ENCODE measurements at regions not wholly inside any gene's neighbourhood (a gene's known extent, or its start where the extent isn't known, plus 50 kb on each side); places are given as distances from the start of the nearest gene placed in this dataset.

DNA sequence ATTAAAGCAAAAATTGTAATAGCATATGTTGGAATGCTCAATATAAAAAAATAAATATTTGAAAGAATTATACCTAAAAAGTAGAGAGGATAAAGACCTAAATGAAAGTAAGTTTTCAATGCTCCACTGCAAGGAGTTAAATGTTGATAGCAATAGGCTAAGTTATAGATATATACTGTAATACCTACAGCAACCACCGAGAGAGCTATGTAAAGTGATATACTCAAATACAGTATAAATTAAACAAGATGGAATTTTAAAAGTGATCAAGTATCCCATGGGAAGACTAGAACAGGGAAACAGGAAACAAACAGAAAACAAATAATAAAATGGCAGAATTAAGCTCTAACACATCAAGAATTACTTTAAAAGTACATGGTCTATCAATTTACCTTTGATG lies 73.9 kb downstream of the CASP3 start:
- Histone ChIP-seq H3K4me1 (ENCODE audit: control insufficient read depth in 4 of 4, insufficient read depth in 4 of 4, low read length in 3 of 4) (peaks cover 0 to 6% (median 0%) of the 10 kb centered on the region in 4 donors), H3K9ac (ENCODE audit: low read depth in 1 of 2, low read length in 2 of 2) (no peak overlapping the region), H3K27me3 (ENCODE audit: control insufficient read depth in 4 of 4, insufficient read depth in 4 of 4, low read length in 3 of 4) (no peaks in the 10 kb centered on the region), H3K36me3 (ENCODE audit: control insufficient read depth in 4 of 4, insufficient read depth in 3 of 4, low read depth in 1 of 4, low read length in 3 of 4) (no peaks in the 10 kb centered on the region), H3K4me3 (ENCODE audit: low read depth in 1 of 3, low read length in 3 of 3) (no peak overlapping the region), H3K27ac (ENCODE audit: low read depth in 1 of 2, low read length in 2 of 2) (no peak overlapping the region), H3K9me3 (ENCODE audit: control insufficient read depth in 4 of 4, low read length in 3 of 4) (no peaks in the 10 kb centered on the region)
- no peak for TF ChIP-seq HNF4G (IDR thresholded peaks at IDR 0.05)
- WGBS: 71% methylated on average over 1 of the region's 1 CpG
- DNase-seq (ENCODE audit: low spot score): no peak

DNA sequence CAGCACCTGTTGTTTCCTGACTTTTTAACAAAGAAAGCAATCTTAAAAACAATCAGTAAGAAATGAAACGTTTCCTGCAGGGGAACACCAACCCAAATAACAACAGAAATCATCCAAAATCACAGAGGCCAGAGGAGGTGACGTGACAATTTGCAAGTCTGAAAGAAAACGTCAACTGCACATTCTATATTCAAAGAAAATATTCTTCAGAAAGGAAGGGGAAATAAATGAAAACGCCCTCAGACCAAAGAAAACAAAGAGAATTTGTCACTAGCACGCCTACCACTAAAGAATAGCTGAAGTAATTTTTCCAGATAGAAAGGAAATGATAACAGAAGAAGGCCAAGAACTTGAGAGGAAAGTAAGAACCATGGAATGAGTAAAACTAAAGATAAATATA lies 74.4 kb downstream of the CASP3 start:
- WGBS: 73% methylated on average over 5 of the region's 5 CpGs
- DNase-seq (ENCODE audit: low spot score): no peak
- peaks cover 0 to 6% (median 0%) of the 10 kb centered on the region in 4 donors for H3K4me1 ChIP-seq (ENCODE audit: control insufficient read depth in 4 of 4, insufficient read depth in 4 of 4, low read length in 3 of 4)
- H3K4me3 ChIP-seq (ENCODE audit: low read depth in 1 of 3, low read length in 3 of 3): no peak overlapping the region
- no peak overlapping the region for H3K9ac ChIP-seq (ENCODE audit: low read depth in 1 of 2, low read length in 2 of 2)
- TF ChIP-seq, protein P1, sequence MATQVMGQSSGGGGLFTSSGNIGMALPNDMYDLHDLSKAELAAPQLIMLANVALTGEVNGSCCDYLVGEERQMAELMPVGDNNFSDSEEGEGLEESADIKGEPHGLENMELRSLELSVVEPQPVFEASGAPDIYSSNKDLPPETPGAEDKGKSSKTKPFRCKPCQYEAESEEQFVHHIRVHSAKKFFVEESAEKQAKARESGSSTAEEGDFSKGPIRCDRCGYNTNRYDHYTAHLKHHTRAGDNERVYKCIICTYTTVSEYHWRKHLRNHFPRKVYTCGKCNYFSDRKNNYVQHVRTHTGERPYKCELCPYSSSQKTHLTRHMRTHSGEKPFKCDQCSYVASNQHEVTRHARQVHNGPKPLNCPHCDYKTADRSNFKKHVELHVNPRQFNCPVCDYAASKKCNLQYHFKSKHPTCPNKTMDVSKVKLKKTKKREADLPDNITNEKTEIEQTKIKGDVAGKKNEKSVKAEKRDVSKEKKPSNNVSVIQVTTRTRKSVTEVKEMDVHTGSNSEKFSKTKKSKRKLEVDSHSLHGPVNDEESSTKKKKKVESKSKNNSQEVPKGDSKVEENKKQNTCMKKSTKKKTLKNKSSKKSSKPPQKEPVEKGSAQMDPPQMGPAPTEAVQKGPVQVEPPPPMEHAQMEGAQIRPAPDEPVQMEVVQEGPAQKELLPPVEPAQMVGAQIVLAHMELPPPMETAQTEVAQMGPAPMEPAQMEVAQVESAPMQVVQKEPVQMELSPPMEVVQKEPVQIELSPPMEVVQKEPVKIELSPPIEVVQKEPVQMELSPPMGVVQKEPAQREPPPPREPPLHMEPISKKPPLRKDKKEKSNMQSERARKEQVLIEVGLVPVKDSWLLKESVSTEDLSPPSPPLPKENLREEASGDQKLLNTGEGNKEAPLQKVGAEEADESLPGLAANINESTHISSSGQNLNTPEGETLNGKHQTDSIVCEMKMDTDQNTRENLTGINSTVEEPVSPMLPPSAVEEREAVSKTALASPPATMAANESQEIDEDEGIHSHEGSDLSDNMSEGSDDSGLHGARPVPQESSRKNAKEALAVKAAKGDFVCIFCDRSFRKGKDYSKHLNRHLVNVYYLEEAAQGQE (IDR thresholded peaks at IDR 0.05): no peak
- no peak for TF ChIP-seq YY1 (IDR thresholded peaks at IDR 0.05)
- TF ChIP-seq FOXA1 (IDR thresholded peaks at IDR 0.05): no peak
- TF ChIP-seq, protein P2, sequence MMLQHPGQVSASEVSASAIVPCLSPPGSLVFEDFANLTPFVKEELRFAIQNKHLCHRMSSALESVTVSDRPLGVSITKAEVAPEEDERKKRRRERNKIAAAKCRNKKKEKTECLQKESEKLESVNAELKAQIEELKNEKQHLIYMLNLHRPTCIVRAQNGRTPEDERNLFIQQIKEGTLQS (IDR thresholded peaks at IDR 0.05): no peak
- TF ChIP-seq NR2F2 (IDR thresholded peaks at IDR 0.05): no peak
- no peak for TF ChIP-seq HNF4A (conservative IDR thresholded peaks at IDR 0.05)
- TF ChIP-seq, protein P3, sequence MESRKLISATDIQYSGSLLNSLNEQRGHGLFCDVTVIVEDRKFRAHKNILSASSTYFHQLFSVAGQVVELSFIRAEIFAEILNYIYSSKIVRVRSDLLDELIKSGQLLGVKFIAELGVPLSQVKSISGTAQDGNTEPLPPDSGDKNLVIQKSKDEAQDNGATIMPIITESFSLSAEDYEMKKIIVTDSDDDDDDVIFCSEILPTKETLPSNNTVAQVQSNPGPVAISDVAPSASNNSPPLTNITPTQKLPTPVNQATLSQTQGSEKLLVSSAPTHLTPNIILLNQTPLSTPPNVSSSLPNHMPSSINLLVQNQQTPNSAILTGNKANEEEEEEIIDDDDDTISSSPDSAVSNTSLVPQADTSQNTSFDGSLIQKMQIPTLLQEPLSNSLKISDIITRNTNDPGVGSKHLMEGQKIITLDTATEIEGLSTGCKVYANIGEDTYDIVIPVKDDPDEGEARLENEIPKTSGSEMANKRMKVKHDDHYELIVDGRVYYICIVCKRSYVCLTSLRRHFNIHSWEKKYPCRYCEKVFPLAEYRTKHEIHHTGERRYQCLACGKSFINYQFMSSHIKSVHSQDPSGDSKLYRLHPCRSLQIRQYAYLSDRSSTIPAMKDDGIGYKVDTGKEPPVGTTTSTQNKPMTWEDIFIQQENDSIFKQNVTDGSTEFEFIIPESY (IDR thresholded peaks at IDR 0.05): no peak
- TF ChIP-seq, protein P4, sequence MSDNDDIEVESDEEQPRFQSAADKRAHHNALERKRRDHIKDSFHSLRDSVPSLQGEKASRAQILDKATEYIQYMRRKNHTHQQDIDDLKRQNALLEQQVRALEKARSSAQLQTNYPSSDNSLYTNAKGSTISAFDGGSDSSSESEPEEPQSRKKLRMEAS (IDR thresholded peaks at IDR 0.05): no peak
- TF ChIP-seq, protein P5, sequence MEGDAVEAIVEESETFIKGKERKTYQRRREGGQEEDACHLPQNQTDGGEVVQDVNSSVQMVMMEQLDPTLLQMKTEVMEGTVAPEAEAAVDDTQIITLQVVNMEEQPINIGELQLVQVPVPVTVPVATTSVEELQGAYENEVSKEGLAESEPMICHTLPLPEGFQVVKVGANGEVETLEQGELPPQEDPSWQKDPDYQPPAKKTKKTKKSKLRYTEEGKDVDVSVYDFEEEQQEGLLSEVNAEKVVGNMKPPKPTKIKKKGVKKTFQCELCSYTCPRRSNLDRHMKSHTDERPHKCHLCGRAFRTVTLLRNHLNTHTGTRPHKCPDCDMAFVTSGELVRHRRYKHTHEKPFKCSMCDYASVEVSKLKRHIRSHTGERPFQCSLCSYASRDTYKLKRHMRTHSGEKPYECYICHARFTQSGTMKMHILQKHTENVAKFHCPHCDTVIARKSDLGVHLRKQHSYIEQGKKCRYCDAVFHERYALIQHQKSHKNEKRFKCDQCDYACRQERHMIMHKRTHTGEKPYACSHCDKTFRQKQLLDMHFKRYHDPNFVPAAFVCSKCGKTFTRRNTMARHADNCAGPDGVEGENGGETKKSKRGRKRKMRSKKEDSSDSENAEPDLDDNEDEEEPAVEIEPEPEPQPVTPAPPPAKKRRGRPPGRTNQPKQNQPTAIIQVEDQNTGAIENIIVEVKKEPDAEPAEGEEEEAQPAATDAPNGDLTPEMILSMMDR (IDR thresholded peaks at IDR 0.05; ENCODE audit: low read depth, low read length, missing input control): no peak
- no peak for TF ChIP-seq SP1 (IDR thresholded peaks at IDR 0.05)
- TF ChIP-seq JUND (IDR thresholded peaks at IDR 0.05): no peak
- no peak for TF ChIP-seq EGR1 (IDR thresholded peaks at IDR 0.05; ENCODE audit: low read depth in 2 of 2)
- TF ChIP-seq TAF1 (conservative IDR thresholded peaks at IDR 0.05): no peak
- TF ChIP-seq FOXA2 (IDR thresholded peaks at IDR 0.05): no peak
- no peak for TF ChIP-seq RXRA (IDR thresholded peaks at IDR 0.05)
- no peak for TF ChIP-seq HNF4G (IDR thresholded peaks at IDR 0.05)
- TF ChIP-seq RAD21 (IDR thresholded peaks at IDR 0.05): no peak
- TF ChIP-seq GABPA (IDR thresholded peaks at IDR 0.05 in 1 of 2, conservative IDR thresholded peaks at IDR 0.05 in 1 of 2): no peak
- H3K9me3 ChIP-seq (ENCODE audit: control insufficient read depth in 4 of 4, low read length in 3 of 4): no peaks in the 10 kb centered on the region
- no peak overlapping the region for H3K27ac ChIP-seq (ENCODE audit: low read depth in 1 of 2, low read length in 2 of 2)
- H3K27me3 ChIP-seq (ENCODE audit: control insufficient read depth in 4 of 4, insufficient read depth in 4 of 4, low read length in 3 of 4): no peaks in the 10 kb centered on the region
- no peaks in the 10 kb centered on the region for H3K36me3 ChIP-seq (ENCODE audit: control insufficient read depth in 4 of 4, insufficient read depth in 3 of 4, low read depth in 1 of 4, low read length in 3 of 4)

All from liver (tissue), 8 donors.